ENCODE measurements at regions not wholly inside any gene's neighbourhood (a gene's known extent, or its start where the extent isn't known, plus 50 kb on each side); places are given as distances from the start of the nearest gene placed in this dataset.

GRCh38 chr6:155915651-155916050 lies 460.0 kb upstream of the NOX3 start:
- H4K5ac ChIP-seq (ENCODE audit: low read depth, low read length), result no peak overlapping the region
- no peak for ATAC-seq (ENCODE audit: low read depth)
- dilution Hi-C loops (cut with HindIII; ENCODE audit: low sequenced_read_pairs, unreplicated experiment), result no loop called here

More at GRCh38 chr6:155915651-155916050, 460.0 kb upstream of the NOX3 start:
- CTCF ChIA-PET, result interaction anchor here (0.7 kb wide), 1 partner anchor 39 kb away, joined by 3 read pairs; no protein-coding TSS in a partner anchor
- no TSS peak for BruUV-seq (replicated peaks)
- no peaks in the 10 kb centered on the region for H3K36me3 ChIP-seq (ENCODE audit: control insufficient read depth, insufficient read depth, low read length)
- no peak overlapping the region for H3K4ac ChIP-seq (ENCODE audit: low read depth, low read length)
- no peak for DNase-seq
- WGBS, 2 experiments (ENCODE audit: extremely low coverage in 2 of 2, insufficient read length in 1 of 2), result no CpG with 5 or more reads among the region's 1 CpG
- H4K8ac ChIP-seq (ENCODE audit: low read depth in 2 of 2, low read length in 2 of 2), result no peak overlapping the region
- H3K4me2 ChIP-seq (ENCODE audit: low read depth, low read length), result no peak overlapping the region
- no peak overlapping the region for H3K4me3 ChIP-seq (ENCODE audit: insufficient read depth, low read depth, low read length)
- H3K14ac ChIP-seq (replicated peaks; ENCODE audit: low read depth, low read length), result no peak overlapping the region
- no peaks in the 10 kb centered on the region for H3K9me1 ChIP-seq (ENCODE audit: insufficient read depth, low read length)
- H3K4me1 ChIP-seq (ENCODE audit: control insufficient read depth, insufficient read depth, low read length), result no peaks in the 10 kb centered on the region
- no peak overlapping the region for H2BK5ac ChIP-seq (ENCODE audit: low read depth, low read length, poor library complexity, severe bottlenecking)
- no peak overlapping the region for H2BK15ac ChIP-seq (ENCODE audit: low read depth, low read length)
- no peak overlapping the region for H3K56ac ChIP-seq (ENCODE audit: extremely low read depth, insufficient read depth, low read length)
- POLR2A ChIA-PET (ENCODE audit: unreplicated experiment), result no interaction called here
- no peak overlapping the region for H4K91ac ChIP-seq (ENCODE audit: insufficient read depth, low read depth, low read length)
- TF ChIP-seq RCOR1 (IDR thresholded peaks at IDR 0.05; ENCODE audit: insufficient replicate concordance, low read length), result no peak
- no peak for TF ChIP-seq USF2 (IDR thresholded peaks at IDR 0.05; ENCODE audit: low read depth, low read length)
- no peak for TF ChIP-seq CEBPB (IDR thresholded peaks at IDR 0.05; ENCODE audit: low read depth, low read length)
- no peak for TF ChIP-seq RFX5 (IDR thresholded peaks at IDR 0.05; ENCODE audit: low read depth, low read length)
- no peak for TF ChIP-seq MAFK (IDR thresholded peaks at IDR 0.05; ENCODE audit: low read depth, low read length)
- no peak for TF ChIP-seq BHLHE40 (IDR thresholded peaks at IDR 0.05; ENCODE audit: low read depth, low read length)
- TF ChIP-seq NFE2L2 (IDR thresholded peaks at IDR 0.05; ENCODE audit: low read depth, low read length), result no peak
- no peak for TF ChIP-seq MXI1 (IDR thresholded peaks at IDR 0.05; ENCODE audit: borderline replicate concordance, low read depth, low read length)
- no peak for TF ChIP-seq CHD1 (IDR thresholded peaks at IDR 0.05; ENCODE audit: low read depth, low read length)
- no peak for TF ChIP-seq RAD21 (IDR thresholded peaks at IDR 0.05; ENCODE audit: low read length)
- no peak for TF ChIP-seq ELK1 (IDR thresholded peaks at IDR 0.05; ENCODE audit: borderline replicate concordance, low read depth, low read length)
- no peak for TF ChIP-seq MAZ (IDR thresholded peaks at IDR 0.05; ENCODE audit: borderline replicate concordance, low read depth, low read length)
- no peak for TF ChIP-seq POLR2A (IDR thresholded peaks at IDR 0.05; ENCODE audit: low read depth, low read length)
- no peaks in the 10 kb centered on the region for H3K27me3 ChIP-seq (ENCODE audit: control insufficient read depth, insufficient read depth, low read length)
- no peak overlapping the region for H3K9ac ChIP-seq (ENCODE audit: low read depth, low read length)
- H3K23ac ChIP-seq (ENCODE audit: low read depth, low read length), result no peak overlapping the region
- no peak overlapping the region for H2AFZ ChIP-seq (replicated peaks; ENCODE audit: low read length, poor library complexity)
- intact Hi-C loops (cut with micrococcal nuclease) (loop anchor here (2.0 kb wide), 1 partner anchor 59 kb away; no protein-coding TSS in a partner anchor), in situ Hi-C loops (cut with MboI; ENCODE audit: low sequenced_read_pairs) (no loop called here)
- H2BK120ac ChIP-seq (ENCODE audit: low read depth, low read length), result no peak overlapping the region
- no peak overlapping the region for H3K18ac ChIP-seq (ENCODE audit: low read depth, low read length)
- H3K79me1 ChIP-seq (ENCODE audit: low read depth in 1 of 2, low read length in 2 of 2), result no peaks in the 10 kb centered on the region
- no peak overlapping the region for H2BK20ac ChIP-seq (ENCODE audit: low read depth, low read length)
- no peaks in the 10 kb centered on the region for H4K20me1 ChIP-seq (ENCODE audit: insufficient read depth, low read length)
- H2AK5ac ChIP-seq (ENCODE audit: low read depth, low read length), result no peak overlapping the region
- H3K9me3 ChIP-seq (ENCODE audit: control insufficient read depth, insufficient read depth, low read length), result no peaks in the 10 kb centered on the region
- no peak overlapping the region for H2AK9ac ChIP-seq (replicated peaks; ENCODE audit: low read depth, low read length, poor library complexity)
- no peak overlapping the region for H3K27ac ChIP-seq (ENCODE audit: insufficient read depth, low read length)
